OCI-LY3 (cell line): ENCODE measurements at regions not wholly inside any gene's neighbourhood (a gene's known extent, or its start where the extent isn't known, plus 50 kb on each side); places are given as distances from the start of the nearest gene placed in this dataset.

Experiments used
- EZH2phosphoT487 ChIP-seq: fragments of 200-600 bp; shearing (Covaris generic); IDR thresholded peaks from 2 replicates; pipeline ENCODE4 v1.6.1; 2018; ENCODE audit warnings: antibody characterized with exemption, mixed run types, low read depth
- TF ChIP-seq, protein P1 (sequence below): fragments of 200-600, 300-600 bp; sonication (generic); IDR thresholded peaks from 2 replicates; pipeline ENCODE4 v1.5.1; 2014; ENCODE audit warnings: antibody characterized with exemption, low read length, low read depth

DNA sequence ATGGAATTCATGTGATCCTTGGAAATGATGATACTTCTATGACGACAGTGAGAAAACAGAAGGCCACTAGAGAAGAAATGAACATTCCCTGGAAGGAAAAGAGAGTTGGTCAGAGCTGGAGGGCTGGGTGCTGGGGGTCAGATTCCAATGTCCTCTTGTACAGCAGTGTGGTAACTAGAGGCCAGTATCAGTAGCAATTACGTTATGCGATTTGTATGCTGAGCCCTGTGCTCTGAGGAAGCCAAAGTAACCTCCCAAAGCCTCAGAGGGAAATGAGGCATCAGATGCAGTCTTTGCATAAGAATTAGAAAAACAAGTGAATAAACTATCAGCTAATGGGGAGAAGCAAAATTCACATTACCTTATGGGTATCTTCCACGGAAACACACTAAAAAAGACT lies 65.5 kb upstream of the SLC4A11 start:
- TF ChIP-seq, protein P1, sequence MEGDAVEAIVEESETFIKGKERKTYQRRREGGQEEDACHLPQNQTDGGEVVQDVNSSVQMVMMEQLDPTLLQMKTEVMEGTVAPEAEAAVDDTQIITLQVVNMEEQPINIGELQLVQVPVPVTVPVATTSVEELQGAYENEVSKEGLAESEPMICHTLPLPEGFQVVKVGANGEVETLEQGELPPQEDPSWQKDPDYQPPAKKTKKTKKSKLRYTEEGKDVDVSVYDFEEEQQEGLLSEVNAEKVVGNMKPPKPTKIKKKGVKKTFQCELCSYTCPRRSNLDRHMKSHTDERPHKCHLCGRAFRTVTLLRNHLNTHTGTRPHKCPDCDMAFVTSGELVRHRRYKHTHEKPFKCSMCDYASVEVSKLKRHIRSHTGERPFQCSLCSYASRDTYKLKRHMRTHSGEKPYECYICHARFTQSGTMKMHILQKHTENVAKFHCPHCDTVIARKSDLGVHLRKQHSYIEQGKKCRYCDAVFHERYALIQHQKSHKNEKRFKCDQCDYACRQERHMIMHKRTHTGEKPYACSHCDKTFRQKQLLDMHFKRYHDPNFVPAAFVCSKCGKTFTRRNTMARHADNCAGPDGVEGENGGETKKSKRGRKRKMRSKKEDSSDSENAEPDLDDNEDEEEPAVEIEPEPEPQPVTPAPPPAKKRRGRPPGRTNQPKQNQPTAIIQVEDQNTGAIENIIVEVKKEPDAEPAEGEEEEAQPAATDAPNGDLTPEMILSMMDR, result no peak
- no peak for TF ChIP-seq EZH2phosphoT487
